ENCODE measurements at regions not wholly inside any gene's neighbourhood (a gene's known extent, or its start where the extent isn't known, plus 50 kb on each side); places are given as distances from the start of the nearest gene placed in this dataset.

DNA sequence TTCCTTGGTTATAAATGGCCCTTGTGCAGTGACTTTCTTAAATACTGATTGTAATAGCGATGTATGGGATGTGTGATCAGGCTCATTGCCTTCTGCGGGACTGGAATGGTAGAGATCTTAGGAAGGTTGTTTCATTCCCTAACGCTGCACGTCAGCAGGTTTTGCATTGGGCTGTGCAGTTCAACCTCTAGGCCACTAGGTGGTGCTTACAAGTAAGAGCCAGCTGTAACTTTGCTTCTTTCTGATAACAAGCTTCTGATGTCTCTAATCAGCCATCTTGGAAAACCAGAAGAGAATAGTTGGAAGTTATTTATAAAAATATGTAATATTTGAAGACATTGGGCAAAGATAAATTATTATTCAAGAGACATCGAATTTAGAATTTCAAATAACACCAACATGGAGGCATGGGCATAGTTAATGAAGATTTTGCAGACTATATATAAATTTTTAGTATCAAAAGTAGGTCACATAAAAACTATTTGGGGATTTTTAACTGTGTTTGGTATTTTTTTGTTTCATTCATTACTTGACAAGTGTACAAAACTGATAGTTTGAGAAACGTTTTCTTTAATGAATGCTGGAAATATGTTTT lies 339.7 kb upstream of the PCDH7 start:
- peak; percentile 21 for TF ChIP-seq YY1 (IDR thresholded peaks at IDR 0.05; ENCODE audit: insufficient read depth, insufficient read length)
- TF ChIP-seq ZNF274 (IDR thresholded peaks at IDR 0.05; ENCODE audit: low read depth, low read length): no peak
